Occipital lobe (tissue), 1 donor: ENCODE measurements at regions not wholly inside any gene's neighbourhood (a gene's known extent, or its start where the extent isn't known, plus 50 kb on each side); places are given as distances from the start of the nearest gene placed in this dataset.
"Not testable (repeated sequence)": the region's sequence is repeated elsewhere in the genome, so short reads cannot be mapped to it uniquely, and the experiment has no call there.

Source experiments
- DNase-seq: peaks from one replicate; lab custom pipeline; 2025; lab: John Stamatoyannopoulos, UW

GRCh38 chr18:10245031-10245845 is 209.2 kb upstream of the APCDD1 start:
- DNase-seq: no peak

GRCh38 chr18:10245846-10246175 is 208.6 kb upstream of the APCDD1 start:
- DNase-seq: no peak

GRCh38 chr18:10247021-10247741 is 207.3 kb upstream of the APCDD1 start:
- DNase-seq: no peak

- DNase-seq: no peak
Observed at GRCh38 chr18:10247742-10248082, 206.7 kb upstream of the APCDD1 start.

DNA sequence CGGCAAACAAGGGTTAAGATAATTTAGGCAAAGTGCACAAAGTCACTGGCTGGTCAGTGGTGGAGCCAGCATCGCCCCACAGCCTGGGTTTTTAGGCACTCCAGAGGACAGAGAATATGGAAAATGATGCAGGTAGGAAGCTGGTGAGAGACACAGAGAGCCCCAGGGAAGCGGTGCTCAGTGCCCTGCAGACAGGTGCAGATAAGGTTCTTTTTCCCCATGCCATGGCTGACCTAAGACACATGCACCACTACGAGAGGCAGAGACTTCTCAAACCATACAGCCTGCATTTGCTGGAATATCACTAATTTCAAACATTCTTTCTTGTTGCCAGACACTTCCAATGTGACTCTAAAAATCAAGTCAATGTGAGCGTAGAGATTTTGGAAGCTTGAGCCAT is 205.7 kb upstream of the APCDD1 start:
- DNase-seq: no peak

- no peak for DNase-seq
Observed at GRCh38 chr18:10249270-10249669, 205.2 kb upstream of the APCDD1 start.

GRCh38 chr18:10249801-10250200 is 204.6 kb upstream of the APCDD1 start:
- no peak for DNase-seq

DNA sequence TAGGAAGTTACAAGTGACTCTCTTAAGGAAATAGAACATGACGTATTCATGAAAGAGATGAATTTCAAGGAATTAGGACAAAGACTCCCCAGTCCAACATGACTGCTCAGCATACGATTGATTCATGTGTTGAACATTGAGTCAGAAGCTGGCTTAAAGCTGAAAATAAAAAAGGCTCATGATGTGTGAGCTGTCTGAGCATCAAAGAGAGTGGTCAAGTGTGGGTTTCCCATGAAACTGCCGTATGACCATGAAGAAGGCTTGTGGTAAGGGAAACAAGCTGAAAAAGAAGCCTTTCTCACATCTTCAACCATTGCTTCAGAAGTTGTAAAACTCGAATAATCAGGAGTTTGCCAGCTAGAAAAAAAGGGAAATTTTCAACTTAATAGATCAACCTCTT is 201.9 kb upstream of the APCDD1 start:
- DNase-seq: no peak

GRCh38 chr18:10252952-10253705 is 201.3 kb upstream of the APCDD1 start:
- DNase-seq: no peak

GRCh38 chr18:10256276-10256675 is 198.2 kb upstream of the APCDD1 start:
- DNase-seq: not testable (repeated sequence)

- DNase-seq: no peak
Observed at GRCh38 chr18:10258836-10259474, 195.5 kb upstream of the APCDD1 start.

DNA sequence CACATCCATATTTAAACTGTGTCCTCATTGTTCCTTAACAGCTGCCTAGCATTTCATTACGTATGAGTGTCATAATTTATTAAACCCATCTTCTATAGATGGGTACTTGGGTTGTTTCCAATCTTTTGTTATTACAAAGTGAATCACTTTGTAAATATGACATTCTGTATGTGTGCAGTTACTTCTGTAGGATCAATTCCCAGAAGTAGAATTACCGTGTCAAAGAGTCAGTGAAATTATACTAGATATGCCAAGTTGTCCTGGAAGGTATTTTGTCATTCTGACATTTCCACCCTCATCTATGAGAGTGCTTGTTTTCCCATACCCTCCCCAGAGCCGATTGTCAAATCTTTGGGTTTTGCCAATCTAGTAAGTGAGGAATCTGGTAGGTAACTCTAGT is 194.5 kb upstream of the APCDD1 start:
- DNase-seq: no peak

GRCh38 chr18:10261344-10262276 is 192.8 kb upstream of the APCDD1 start:
- DNase-seq: no peak

DNA sequence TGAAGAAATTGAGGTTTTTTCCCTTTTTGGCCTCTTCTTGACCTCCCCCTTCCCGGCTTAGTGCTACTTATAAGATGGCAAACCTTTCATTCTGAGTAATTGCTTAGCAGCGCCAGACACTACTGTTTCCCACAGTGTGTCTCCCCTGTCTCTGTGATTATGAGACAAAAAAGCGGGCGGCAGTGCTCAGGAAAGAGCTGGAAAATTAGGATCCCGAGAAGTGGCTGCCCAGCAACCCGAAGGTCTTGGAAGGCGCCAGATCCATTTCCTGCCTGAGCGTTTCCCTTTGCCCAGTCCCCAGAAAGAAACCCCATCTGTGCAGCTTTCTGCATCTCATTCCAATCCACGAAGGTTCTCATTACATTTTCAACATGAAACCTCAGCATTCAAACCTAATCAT is 191.9 kb upstream of the APCDD1 start:
- no peak for DNase-seq

- DNase-seq: no peak
Observed at GRCh38 chr18:10264260-10264659, 190.2 kb upstream of the APCDD1 start.

DNA sequence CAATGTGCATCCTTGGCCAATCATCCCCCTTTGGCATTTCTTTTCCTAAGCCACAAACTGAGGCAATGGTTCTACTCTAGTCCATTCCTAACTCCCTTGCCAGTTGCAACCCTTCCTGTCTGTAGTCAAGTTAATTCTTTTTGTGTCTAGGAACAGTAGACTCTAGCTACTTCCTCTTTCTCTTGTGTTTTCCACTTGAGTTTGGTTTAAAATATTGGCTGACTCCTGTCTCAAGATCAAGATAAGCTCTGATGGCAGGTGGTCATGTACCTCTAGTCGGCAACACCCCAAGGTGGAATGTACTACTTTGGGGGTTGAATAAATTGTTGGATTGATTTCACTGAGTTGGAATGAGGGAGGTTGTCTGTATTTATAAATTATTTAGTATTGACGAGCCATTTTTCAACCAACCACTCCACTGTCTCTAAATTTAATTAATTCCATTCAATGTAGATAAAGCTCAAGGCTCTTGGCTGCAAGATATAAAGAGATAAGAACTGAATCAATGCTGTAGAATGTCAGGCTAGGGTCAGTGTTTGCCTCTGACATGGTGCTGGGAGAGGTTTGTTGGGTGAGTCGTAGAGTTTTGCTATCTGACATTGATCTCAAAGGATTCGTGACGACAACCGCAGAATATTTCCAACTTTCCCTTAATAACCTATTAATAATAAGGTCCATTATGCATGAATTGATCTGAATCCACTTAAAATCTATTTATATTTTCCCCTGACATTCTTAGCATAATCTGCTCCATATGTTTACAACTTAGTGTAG is 188.7 kb upstream of the APCDD1 start:
- no peak for DNase-seq

DNA sequence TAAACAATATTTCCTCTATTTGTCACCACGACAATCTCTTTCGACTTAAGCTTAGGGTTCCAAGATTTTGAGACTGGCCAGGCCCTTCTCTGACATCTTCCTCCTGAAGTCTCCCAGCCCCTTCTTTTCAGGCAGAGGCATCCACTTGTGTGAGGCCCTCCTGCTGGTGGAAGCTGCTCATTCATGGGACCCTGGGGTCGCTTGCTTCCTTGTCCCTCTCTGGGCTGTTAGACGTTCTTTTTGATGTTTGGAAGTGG is 188.2 kb upstream of the APCDD1 start:
- DNase-seq: no peak

GRCh38 chr18:10269261-10269660 is 185.2 kb upstream of the APCDD1 start:
- DNase-seq: no peak

DNA sequence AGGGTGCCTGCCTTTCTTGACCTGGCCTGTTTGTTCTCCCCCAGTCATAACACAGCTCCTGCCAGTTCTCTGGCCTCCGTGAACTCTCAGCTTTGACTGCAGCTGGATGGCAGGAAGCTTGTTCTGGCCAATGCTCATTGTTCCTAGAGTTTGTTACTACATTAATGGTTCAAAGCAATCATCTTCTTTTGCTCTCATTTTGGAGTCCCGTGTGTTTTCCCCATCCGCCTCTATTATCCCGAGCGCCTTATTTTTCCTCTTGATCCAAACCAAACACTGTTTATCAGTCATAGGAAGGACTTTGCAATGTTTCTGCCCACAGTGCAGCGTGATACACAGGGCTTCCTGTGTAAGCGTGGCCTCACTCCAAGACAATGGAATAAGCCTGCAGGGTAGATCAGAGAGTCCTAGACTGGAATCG is 184.3 kb upstream of the APCDD1 start:
- no peak for DNase-seq

DNA sequence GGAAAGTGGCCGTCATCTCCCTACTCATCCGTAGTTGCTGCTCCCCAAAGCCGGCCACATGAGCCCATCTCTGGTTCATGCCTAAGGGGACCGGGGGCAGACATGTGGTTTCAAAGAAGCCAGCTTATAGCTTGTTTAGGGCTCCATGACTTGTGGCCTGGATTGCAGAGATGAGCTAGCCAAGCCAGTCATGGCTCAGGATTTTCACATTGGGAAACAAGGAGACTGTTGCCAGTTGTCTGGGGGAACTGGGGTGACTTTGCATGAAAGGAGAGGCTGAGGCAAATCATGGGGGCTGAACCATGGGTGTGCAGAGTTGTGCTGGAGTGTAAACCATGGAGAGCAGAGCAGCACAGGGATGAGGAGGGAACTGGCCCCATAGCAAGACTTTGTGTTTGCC is 183.0 kb upstream of the APCDD1 start:
- no peak for DNase-seq
